ENCODE measurements at regions not wholly inside any gene's neighbourhood (a gene's known extent, or its start where the extent isn't known, plus 50 kb on each side); places are given as distances from the start of the nearest gene placed in this dataset.

DNA sequence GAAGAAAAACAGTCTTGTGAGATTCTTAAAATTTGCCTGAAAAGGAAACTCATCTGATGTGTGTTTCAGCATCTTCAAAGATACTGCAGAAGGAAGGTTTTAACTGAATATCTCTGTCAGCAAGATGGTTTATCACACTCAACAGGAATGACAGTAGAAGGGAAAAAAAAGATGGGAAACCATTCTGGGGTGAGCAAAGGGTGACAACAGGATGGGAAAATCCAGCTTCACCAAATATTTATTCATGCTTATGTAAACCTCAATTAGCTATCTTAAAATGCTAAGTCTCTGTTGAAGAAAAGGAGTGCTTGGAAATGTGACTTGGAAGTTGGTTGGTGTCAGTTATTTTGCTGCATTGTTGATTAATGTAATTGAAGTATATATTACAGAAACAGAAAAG, 82.2 kb downstream of the FZD1 start:
- TF ChIP-seq, protein P1, sequence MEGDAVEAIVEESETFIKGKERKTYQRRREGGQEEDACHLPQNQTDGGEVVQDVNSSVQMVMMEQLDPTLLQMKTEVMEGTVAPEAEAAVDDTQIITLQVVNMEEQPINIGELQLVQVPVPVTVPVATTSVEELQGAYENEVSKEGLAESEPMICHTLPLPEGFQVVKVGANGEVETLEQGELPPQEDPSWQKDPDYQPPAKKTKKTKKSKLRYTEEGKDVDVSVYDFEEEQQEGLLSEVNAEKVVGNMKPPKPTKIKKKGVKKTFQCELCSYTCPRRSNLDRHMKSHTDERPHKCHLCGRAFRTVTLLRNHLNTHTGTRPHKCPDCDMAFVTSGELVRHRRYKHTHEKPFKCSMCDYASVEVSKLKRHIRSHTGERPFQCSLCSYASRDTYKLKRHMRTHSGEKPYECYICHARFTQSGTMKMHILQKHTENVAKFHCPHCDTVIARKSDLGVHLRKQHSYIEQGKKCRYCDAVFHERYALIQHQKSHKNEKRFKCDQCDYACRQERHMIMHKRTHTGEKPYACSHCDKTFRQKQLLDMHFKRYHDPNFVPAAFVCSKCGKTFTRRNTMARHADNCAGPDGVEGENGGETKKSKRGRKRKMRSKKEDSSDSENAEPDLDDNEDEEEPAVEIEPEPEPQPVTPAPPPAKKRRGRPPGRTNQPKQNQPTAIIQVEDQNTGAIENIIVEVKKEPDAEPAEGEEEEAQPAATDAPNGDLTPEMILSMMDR (IDR thresholded peaks at IDR 0.05) = no peak
- no peak for TF ChIP-seq POLR2A (IDR thresholded peaks at IDR 0.05)
